ENCODE measurements at regions not wholly inside any gene's neighbourhood (a gene's known extent, or its start where the extent isn't known, plus 50 kb on each side); places are given as distances from the start of the nearest gene placed in this dataset.

DNA sequence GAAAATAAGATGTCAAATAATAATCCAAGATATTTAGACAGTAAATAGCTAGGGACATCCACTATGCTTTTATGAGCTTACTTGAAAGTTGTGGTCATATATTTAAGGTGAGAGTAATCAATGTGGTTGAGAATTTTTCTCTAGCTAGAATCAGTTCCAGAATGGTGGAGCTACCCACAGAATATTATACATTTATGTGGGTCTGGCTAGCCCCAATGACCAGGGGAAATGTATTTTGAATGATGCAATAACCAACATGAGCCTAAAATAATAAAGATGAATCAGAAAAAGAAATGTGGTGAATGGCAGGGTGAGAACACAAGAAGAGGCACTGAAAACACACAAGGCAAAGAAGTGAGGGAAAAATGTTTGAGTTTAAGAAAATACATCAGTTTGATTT, 325.7 kb downstream of the TBC1D32 start:
- H3K4me3 ChIP-seq (ENCODE audit: low read depth, low read length) = no peak overlapping the region
- ChIA-PET POLR2A (no interaction called here), CTCF (interaction anchor here (0.6 kb wide), 3 partner anchors 138 to 1920 kb away, joined by 3 read pairs; no protein-coding TSS in a partner anchor)
- H3K27ac ChIP-seq (ENCODE audit: extremely low read depth, low read depth, low read length) = no peak overlapping the region
- no peaks in the 10 kb centered on the region for H3K4me1 ChIP-seq (ENCODE audit: control insufficient read depth, insufficient read depth, low read length)
- TF ChIP-seq ZNF175 (tag by site-specific recombination; IDR thresholded peaks at IDR 0.05) (no peak), MEIS1 (CRISPR knock-in tag; IDR thresholded peaks at IDR 0.05; ENCODE audit: borderline replicate concordance) (no peak), REST (tag by site-specific recombination; IDR thresholded peaks at IDR 0.05) (no peak), ZNF626 (tag by site-specific recombination; IDR thresholded peaks at IDR 0.05) (no peak), ZNF623 (tag by site-specific recombination; IDR thresholded peaks at IDR 0.05) (no peak), KLF16 (tag by site-specific recombination; IDR thresholded peaks at IDR 0.05) (no peak), ZNF433 (tag by site-specific recombination; IDR thresholded peaks at IDR 0.05; ENCODE audit: low read depth) (no peak), SETDB1 (IDR thresholded peaks at IDR 0.05; ENCODE audit: insufficient read length, low read length) (no peak), ZNF677 (tag by site-specific recombination; IDR thresholded peaks at IDR 0.05) (no peak), ZNF664 (tag by site-specific recombination; IDR thresholded peaks at IDR 0.05) (no peak)
- TF ChIP-seq, protein P1, sequence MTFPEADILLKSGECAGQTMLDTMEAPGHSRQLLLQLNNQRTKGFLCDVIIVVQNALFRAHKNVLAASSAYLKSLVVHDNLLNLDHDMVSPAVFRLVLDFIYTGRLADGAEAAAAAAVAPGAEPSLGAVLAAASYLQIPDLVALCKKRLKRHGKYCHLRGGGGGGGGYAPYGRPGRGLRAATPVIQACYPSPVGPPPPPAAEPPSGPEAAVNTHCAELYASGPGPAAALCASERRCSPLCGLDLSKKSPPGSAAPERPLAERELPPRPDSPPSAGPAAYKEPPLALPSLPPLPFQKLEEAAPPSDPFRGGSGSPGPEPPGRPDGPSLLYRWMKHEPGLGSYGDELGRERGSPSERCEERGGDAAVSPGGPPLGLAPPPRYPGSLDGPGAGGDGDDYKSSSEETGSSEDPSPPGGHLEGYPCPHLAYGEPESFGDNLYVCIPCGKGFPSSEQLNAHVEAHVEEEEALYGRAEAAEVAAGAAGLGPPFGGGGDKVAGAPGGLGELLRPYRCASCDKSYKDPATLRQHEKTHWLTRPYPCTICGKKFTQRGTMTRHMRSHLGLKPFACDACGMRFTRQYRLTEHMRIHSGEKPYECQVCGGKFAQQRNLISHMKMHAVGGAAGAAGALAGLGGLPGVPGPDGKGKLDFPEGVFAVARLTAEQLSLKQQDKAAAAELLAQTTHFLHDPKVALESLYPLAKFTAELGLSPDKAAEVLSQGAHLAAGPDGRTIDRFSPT (tag by site-specific recombination; IDR thresholded peaks at IDR 0.05) = no peak
- no peaks in the 10 kb centered on the region for H3K9me3 ChIP-seq (ENCODE audit: control insufficient read depth, insufficient read depth, low read depth, low read length)
- H3K36me3 ChIP-seq (ENCODE audit: control insufficient read depth in 2 of 2, insufficient read depth in 1 of 2, low read length in 2 of 2) = no peaks in the 10 kb centered on the region

GRCh38 chr6:121006024-121006423, 328.3 kb downstream of the TBC1D32 start:
- Histone ChIP-seq H3K4me3 (ENCODE audit: low read depth, low read length) (no peak overlapping the region), H3K9me3 (ENCODE audit: control insufficient read depth, insufficient read depth, low read depth, low read length) (no peaks in the 10 kb centered on the region), H3K27ac (ENCODE audit: extremely low read depth, low read depth, low read length) (no peak overlapping the region), H3K36me3 (ENCODE audit: control insufficient read depth in 2 of 2, insufficient read depth in 1 of 2, low read length in 2 of 2) (no peaks in the 10 kb centered on the region), H3K4me1 (ENCODE audit: control insufficient read depth, insufficient read depth, low read length) (no peaks in the 10 kb centered on the region)
- TF ChIP-seq PRDM1 (tag by site-specific recombination; IDR thresholded peaks at IDR 0.05) (no peak), WT1 (tag by site-specific recombination; IDR thresholded peaks at IDR 0.05) (no peak), BCL11B (tag by site-specific recombination; IDR thresholded peaks at IDR 0.05; ENCODE audit: low read depth) (no peak), SP7 (tag by site-specific recombination; IDR thresholded peaks at IDR 0.05) (no peak), KLF1 (tag by site-specific recombination; IDR thresholded peaks at IDR 0.05) (no peak), ZNF239 (tag by site-specific recombination; IDR thresholded peaks at IDR 0.05) (no peak), ZNF140 (tag by site-specific recombination; IDR thresholded peaks at IDR 0.05) (no peak), ZNF560 (tag by site-specific recombination; IDR thresholded peaks at IDR 0.05; ENCODE audit: borderline replicate concordance) (no peak), REST (tag by site-specific recombination; IDR thresholded peaks at IDR 0.05) (no peak), ZFP41 (tag by site-specific recombination; IDR thresholded peaks at IDR 0.05; ENCODE audit: borderline replicate concordance) (no peak)
- TF ChIP-seq, protein P2, sequence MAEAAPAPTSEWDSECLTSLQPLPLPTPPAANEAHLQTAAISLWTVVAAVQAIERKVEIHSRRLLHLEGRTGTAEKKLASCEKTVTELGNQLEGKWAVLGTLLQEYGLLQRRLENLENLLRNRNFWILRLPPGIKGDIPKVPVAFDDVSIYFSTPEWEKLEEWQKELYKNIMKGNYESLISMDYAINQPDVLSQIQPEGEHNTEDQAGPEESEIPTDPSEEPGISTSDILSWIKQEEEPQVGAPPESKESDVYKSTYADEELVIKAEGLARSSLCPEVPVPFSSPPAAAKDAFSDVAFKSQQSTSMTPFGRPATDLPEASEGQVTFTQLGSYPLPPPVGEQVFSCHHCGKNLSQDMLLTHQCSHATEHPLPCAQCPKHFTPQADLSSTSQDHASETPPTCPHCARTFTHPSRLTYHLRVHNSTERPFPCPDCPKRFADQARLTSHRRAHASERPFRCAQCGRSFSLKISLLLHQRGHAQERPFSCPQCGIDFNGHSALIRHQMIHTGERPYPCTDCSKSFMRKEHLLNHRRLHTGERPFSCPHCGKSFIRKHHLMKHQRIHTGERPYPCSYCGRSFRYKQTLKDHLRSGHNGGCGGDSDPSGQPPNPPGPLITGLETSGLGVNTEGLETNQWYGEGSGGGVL (tag by site-specific recombination; IDR thresholded peaks at IDR 0.05) = no peak
- CTCF ChIA-PET = no interaction called here
- POLR2A ChIA-PET = no interaction called here

Data from HEK293 (cell line).